ENCODE measurements at regions not wholly inside any gene's neighbourhood (a gene's known extent, or its start where the extent isn't known, plus 50 kb on each side); places are given as distances from the start of the nearest gene placed in this dataset.
"Not testable (repeated sequence)": the region's sequence is repeated elsewhere in the genome, so short reads cannot be mapped to it uniquely, and the experiment has no call there.

DNA sequence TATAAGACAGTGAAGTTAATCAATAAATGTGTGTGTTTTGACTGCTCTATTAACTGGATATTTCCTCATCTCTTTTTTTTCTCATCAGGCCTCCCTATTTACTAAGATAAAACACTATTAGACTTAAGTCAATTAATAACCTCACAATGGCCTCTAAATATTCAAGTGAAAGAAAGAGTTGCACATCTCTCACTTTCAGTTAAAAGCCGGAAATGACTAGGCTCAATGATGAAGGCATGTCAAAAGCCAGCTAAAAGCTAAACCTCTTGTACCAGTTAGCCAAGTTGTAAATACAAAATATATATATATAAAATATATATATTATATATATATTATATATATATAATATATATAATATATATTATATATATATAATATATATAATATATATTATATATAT is 127.0 kb upstream of the MEOX2 start:
- no peak for DNase-seq

- not testable (repeated sequence) for DNase-seq
Measured at GRCh38 chr7:15810383-15810782, 123.9 kb upstream of the MEOX2 start.

GRCh38 chr7:15809936-15810335 is 123.5 kb upstream of the MEOX2 start:
- DNase-seq = not testable (repeated sequence)

GRCh38 chr7:15805891-15806290 is 119.4 kb upstream of the MEOX2 start:
- no peak for DNase-seq

DNA sequence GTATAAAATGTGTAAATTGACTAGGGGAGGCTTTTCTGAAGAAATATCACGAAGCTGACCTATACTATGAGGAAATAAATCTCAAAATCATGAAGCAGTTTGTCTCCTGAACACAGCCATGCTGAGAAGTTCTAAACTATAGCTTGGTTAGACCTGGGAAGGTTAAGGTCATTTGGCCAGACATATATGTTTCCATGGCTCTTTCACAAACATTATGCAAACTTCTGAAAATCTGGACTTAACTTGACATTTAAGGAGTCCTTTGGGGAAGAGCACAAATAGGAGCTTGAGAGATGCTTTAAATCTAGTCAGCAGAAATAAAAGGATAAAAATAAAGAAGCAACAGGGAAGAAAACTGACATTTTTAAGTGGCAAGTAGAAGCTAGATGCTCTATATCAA is 115.9 kb upstream of the MEOX2 start:
- peak in 1 of 2 donors; percentile 44 for DNase-seq

- peak; percentile 73 to 81 for DNase-seq
Measured at GRCh38 chr7:15801551-15801950, 115.1 kb upstream of the MEOX2 start.

- DNase-seq = no peak
Measured at GRCh38 chr7:15801041-15801440, 114.6 kb upstream of the MEOX2 start.

- no peak for DNase-seq
Measured at GRCh38 chr7:15798081-15798480, 111.6 kb upstream of the MEOX2 start.

GRCh38 chr7:15795393-15795792 is 108.9 kb upstream of the MEOX2 start:
- DNase-seq = no peak

GRCh38 chr7:15794801-15795200 is 108.3 kb upstream of the MEOX2 start:
- DNase-seq = no peak

- no peak for DNase-seq
Measured at GRCh38 chr7:15784694-15785030, 98.2 kb upstream of the MEOX2 start.

DNA sequence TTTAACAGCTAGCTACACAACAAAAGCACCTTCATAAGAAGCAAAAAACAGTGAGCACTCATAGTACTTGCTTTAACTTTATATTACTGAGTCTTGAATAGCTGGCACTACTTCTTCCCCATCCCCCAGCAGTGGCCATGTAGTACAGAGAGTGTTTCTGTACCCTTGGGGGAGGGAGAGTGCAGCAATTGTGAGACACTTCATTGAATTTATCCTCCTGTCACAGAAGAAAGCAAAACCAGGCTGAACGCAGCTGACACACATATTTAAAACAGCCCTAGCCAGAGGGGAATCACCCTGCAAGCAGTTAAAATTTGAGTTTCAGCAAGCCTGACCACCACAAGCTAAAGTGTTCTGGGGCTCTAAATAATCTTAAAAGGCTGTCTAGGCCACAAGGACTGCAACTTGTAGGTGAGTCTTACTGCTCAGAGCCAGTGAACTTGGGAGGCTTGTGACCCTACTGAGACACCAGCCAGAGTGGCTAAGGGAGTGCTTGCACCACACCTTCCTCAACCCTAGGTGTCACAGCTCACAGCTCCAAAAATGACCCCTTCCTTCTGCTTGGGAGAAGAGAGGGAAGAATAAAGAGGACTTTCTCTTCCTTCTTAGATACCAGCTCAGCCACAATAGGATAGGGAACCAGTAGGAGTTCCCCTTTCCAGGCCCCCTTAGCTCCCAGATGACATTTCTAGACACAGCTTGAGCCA is 97.7 kb upstream of the MEOX2 start:
- DNase-seq = peak; percentile 84 to 91

- no peak for DNase-seq
Measured at GRCh38 chr7:15782656-15783055, 96.2 kb upstream of the MEOX2 start.

DNA sequence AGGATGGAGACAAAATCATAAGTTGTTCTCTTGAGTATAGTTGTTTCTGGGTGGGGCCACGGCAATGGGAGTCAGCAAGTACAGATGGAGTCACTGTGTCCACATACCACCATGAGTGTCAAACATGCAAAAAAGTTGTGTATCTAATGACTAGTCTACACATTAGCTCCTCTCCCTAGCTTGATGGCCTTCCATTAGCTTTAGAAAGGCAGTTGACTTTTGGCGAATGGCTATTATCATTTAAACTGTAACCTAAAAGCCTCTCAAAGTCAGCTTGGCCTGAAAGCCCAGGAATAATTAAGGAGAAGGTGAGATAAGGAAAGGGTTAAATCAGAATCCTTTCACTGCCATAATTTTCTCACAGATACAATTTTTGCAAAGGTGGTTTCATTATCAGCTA is 95.5 kb upstream of the MEOX2 start:
- DNase-seq = no peak

GRCh38 chr7:15780271-15780670 is 93.8 kb upstream of the MEOX2 start:
- DNase-seq = no peak

DNA sequence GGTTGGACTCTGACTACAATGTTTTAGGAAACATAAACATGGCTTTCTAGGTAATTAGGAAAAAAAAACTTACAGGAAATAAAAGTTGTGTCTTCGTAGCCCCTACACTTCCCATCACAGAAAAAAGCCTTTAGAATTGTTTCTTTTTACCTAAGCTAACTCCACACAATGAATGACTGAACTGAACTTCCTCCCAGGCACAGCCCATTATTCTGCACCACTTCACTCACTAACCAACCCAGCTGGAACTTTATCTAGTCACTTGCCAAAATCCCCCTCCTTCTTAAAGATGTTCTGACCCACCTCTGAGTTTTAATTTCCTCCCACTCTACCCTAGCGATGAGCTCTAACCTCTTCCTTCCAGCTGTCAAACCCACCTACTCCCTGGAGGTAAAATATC is 91.7 kb upstream of the MEOX2 start:
- no peak for DNase-seq

DNA sequence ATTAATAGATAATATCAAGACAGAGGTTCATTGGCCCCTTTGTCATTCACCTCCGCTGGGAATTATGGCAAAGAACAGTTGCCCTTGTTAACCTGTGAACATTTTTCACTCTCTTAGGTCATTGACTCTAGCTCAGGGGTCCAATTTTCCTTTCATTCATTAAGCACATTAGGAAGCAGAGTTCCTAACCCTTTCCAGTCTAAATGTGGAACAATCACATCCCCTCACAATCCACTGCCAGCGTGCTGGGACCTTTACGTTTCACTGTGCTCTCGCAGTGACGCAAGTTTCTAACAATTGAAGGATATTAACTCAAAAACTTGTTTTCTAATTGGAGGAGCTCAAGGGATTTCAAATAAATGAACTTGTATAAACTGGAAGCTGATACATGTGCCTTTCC is 79.3 kb upstream of the MEOX2 start:
- no peak for DNase-seq

DNA sequence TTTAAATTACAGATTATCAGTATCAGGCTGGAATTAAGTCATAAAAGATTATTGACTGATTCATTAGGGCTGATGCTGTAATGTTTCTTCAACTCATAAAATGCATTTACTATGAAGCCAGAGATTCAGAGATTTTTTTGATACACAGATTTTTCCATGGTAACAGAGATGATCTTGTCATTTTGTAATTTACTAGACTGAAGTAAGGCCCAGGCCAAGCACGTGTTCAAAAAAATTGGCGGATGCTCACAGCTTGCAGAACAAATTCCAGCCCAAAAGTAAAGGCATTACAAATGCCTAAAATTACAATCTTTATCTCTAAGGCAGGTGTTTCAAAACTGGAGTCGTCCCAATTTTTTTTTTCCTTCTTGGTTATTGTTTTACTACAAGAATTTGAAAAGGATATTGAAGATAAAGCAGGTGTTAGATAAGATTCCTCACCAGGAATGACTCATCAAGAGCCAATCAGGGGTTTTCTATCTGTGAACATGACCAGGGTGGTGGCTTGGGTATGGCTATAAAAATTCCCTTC is 78.4 kb upstream of the MEOX2 start:
- no peak for DNase-seq

DNA sequence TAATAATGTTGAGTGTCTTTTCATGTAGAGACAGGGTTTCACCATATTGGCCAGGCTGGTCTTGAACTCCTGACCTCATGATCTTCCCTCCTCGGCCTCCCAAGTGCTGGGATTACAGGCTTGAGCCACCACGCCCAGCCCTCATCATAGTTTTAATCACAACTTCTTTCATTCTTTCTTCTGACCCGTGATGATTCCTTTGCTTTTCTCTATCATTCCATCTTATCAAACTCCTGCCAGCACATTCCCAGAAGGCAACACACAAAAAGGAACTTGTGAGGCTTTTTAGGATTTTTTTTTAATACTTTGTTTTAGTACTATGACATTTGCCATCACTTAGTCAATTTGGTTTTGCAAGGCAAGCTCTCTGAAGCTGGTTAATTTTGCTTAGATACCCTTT is 77.5 kb upstream of the MEOX2 start:
- DNase-seq = no peak

DNA sequence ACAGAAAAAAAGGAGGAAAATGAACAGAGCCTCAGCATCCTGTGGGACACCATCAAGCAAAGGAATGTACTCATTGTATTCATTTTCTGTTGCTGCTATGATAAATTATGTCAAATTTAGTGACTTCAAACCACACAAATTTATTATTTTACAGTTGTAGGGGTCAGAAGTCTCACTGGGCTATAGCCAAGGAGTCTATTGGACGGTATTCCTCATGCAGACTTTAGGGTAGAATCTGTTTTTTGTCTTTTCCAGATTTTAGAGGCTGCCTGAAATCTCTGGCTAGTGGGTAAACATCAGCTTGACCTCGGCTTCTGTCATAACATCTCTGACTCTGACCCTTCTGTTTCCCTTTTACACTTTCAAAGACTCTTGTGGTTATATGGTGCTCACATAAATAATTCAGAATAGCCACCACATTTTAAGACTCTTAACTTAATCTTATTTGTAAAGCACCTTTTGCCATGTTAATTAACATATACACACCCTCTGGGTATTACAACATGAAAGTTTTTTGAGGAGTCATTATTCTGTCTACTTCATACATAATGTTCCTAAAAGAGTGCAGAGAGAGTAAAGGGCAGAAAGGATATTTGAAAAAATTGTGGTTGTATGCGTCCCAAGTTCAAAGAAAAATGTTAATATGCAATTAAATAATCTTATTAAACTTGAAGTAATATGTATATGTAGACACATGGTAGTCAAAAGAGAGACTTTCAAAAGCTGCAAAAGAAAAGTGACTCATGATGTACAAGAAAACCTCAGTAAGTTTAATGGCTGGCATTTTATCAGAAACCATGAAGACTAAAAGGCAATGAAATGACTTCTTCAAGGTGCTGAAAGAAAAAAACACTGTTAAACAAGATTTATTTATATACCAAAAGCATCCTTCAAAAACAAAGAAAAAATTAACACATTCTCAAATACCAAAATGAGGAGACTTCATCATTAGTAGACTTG is 70.8 kb upstream of the MEOX2 start:
- no peak for DNase-seq

GRCh38 chr7:15755061-15755460 is 68.6 kb upstream of the MEOX2 start:
- no peak for DNase-seq

DNA sequence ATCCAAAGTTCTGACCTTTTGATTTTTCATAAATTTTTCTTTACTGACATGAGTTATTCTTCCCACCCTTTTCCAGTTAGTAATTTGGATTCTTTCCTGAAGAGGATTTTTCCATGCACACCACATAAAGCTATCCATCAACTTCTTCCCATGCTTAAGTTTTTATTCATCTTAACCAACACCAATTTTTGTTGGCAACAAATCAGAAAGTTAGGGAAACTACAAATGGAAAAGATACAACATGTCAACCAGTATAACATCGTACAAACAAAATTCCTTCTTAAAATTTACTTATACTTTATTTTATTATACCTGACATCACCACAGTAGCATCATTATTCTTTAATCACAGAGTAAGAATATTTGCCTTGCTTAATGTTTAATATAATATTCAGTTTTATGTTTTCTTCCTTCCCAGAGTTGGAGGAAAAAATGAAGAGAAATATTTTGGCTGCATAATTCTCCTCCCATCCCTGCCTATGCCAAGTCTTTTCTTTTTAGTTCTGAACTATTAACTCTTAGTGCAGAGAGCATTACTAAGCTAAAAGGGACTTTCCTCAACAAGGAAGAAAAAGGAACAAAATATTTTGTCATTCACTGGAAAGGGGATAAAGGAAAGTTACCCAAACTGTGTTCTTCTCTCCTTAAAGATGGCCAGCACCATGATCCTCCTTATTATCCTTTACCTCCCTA is 67.5 kb upstream of the MEOX2 start:
- DNase-seq = no peak

Data from right lung (tissue), 2 donors.